Brain microvascular endothelial cell (primary cell): ENCODE measurements at regions not wholly inside any gene's neighbourhood (a gene's known extent, or its start where the extent isn't known, plus 50 kb on each side); places are given as distances from the start of the nearest gene placed in this dataset.

Experiments used
- DNase-seq: peaks from one replicate; pipeline ENCODE4 v3.0.0-alpha.2; 2020
- H3K27ac ChIP-seq: fragments of 250-450 bp; sonication (Bioruptor Pico); 2 replicates; pipeline ENCODE4 v1.5.1; 2020; ENCODE audit warnings: mild to moderate bottlenecking, moderate library complexity
- H3K27me3 ChIP-seq: fragments of 250-450 bp; sonication (Bioruptor Pico); replicated peaks from 2 replicates; pipeline ENCODE4 v1.5.1; 2020; ENCODE audit warnings: mild to moderate bottlenecking
- H3K36me3 ChIP-seq: fragments of 250-450 bp; sonication (Bioruptor Pico); replicated peaks from 2 replicates; pipeline ENCODE4 v1.5.1; 2020; ENCODE audit warnings: mild to moderate bottlenecking
- H3K4me3 ChIP-seq: 2 replicates; pipeline ENCODE4 v1.5.1; 2011; ENCODE audit warnings: low read depth, mild to moderate bottlenecking, control low read depth, low read length, moderate library complexity
- in situ Hi-C: cut with HindIII; loops from 2 replicates; pipeline ENCODE4 v1.10.0; 2017; ENCODE audit warnings: low sequenced_read_pairs, low pct_ligation_motif_present
- TF ChIP-seq, protein P1 (sequence below): IDR thresholded peaks from 2 replicates; pipeline ENCODE4 v1.5.1; 2011; ENCODE audit warnings: low read depth, mild to moderate bottlenecking, moderate library complexity, low read length, control low read depth, inconsistent platforms; ENCODE audit errors: missing control alignments

DNA sequence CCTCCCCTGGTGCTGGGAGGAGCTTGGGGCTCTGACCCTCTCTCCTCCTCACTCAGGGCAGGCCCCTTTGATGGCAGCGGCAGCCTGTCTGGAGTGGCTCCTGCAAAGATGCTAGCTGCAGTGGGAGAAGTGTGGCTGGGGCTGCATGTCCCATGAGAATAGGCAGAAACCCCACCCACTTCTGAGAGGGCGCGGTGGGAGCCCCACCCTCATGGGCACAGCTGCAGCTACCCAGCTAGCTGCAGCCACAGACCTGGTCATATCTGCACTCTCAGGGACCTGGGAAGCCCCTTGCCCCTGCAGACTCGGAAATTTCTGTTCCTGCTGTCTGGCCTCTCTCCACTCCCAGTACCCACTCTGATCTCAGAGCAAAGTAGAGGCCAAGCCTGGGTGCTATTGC is 72.2 kb upstream of the BRD7 start:
- DNase-seq = no peak
- no peaks in the 10 kb centered on the region for H3K27me3 ChIP-seq
- TF ChIP-seq, protein P1, sequence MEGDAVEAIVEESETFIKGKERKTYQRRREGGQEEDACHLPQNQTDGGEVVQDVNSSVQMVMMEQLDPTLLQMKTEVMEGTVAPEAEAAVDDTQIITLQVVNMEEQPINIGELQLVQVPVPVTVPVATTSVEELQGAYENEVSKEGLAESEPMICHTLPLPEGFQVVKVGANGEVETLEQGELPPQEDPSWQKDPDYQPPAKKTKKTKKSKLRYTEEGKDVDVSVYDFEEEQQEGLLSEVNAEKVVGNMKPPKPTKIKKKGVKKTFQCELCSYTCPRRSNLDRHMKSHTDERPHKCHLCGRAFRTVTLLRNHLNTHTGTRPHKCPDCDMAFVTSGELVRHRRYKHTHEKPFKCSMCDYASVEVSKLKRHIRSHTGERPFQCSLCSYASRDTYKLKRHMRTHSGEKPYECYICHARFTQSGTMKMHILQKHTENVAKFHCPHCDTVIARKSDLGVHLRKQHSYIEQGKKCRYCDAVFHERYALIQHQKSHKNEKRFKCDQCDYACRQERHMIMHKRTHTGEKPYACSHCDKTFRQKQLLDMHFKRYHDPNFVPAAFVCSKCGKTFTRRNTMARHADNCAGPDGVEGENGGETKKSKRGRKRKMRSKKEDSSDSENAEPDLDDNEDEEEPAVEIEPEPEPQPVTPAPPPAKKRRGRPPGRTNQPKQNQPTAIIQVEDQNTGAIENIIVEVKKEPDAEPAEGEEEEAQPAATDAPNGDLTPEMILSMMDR = no peak
- no peaks in the 10 kb centered on the region for H3K36me3 ChIP-seq
- in situ Hi-C loops = no loop called here
- no peak overlapping the region for H3K4me3 ChIP-seq
- H3K27ac ChIP-seq = no peak overlapping the region

DNA sequence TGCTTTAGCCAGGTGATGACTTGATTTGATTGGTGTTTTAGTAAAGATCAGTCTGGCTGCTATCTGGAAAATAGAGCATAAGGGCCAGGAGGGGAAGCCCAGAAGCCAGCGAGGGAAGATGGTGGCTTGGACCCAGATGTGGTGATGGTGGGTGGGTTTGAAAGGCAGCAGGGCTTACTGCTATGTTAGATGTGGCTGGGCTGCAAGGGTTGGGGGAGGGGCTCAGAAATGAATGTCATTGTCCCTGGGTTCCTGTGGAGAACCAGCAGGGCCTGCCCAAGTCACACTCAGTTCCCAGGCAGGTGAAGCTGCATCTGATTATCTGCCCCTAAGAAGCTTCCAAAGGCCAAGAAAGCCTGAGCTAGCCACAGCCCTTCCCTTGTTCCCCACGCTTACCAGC is 71.7 kb upstream of the BRD7 start:
- Histone ChIP-seq H3K27ac (no peak overlapping the region), H3K4me3 (no peak overlapping the region), H3K27me3 (no peaks in the 10 kb centered on the region), H3K36me3 (no peaks in the 10 kb centered on the region)
- in situ Hi-C loops = no loop called here
- TF ChIP-seq, protein P1 = no peak
- DNase-seq = no peak

DNA sequence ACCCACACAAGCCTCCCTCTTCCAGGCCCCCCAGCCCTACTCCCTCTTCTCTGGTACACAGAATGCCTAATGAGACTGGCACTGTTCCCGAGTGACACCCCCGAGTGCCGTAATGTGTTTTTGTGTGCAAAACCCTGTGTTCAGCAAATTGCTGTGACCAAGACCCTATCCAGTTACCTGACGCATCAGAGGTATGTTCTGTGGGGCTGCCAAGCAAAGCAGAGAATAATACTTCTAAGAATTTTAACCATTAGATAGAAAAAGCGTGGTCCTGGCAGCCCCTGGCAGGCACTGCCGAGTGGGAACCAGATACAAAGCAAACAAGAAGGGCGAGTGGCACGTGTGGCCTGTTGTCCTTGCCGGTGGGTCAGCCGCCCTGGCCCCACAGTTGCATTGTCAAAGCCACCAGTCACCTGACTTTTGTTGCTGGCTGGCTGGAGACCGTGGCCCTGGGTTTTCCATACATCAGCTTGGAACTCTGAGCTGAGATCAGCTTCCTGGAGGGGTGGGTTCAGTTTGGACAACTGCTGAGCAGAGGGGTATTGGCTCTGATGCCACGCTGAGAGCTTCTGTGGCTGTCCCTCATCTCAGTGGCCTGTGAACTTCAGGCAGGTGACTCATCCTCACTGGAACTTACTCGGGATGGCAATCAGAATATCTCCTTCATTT is 69.1 kb upstream of the BRD7 start:
- H3K27me3 ChIP-seq = no peaks in the 10 kb centered on the region
- no peak overlapping the region for H3K4me3 ChIP-seq
- TF ChIP-seq, protein P1 = no peak
- in situ Hi-C loops = no loop called here
- no peaks in the 10 kb centered on the region for H3K36me3 ChIP-seq
- DNase-seq = no peak
- H3K27ac ChIP-seq = no peak overlapping the region

DNA sequence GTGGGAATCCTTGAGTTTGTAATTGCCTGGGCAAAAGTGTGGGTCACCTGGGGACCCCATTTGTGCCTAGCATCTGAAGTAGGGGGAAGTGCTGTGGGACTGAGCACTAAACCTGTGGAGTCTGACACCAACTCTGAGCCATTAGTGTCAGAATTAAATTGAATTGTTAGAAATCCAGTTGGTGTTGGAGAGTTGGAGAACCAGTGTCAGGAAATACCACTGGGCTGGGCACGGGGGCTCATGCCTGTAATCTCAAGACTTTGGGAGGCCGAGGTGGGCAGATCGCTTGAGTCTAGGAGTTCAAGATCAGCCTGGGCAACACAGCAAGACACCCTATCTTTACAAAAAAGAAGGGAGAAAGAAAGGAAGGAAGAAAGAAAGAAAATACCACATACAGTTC is 67.5 kb upstream of the BRD7 start:
- TF ChIP-seq, protein P1 = no peak
- no peaks in the 10 kb centered on the region for H3K27me3 ChIP-seq
- H3K4me3 ChIP-seq = no peak overlapping the region
- H3K27ac ChIP-seq = no peak overlapping the region
- in situ Hi-C loops = no loop called here
- no peak for DNase-seq
- H3K36me3 ChIP-seq = no peaks in the 10 kb centered on the region

DNA sequence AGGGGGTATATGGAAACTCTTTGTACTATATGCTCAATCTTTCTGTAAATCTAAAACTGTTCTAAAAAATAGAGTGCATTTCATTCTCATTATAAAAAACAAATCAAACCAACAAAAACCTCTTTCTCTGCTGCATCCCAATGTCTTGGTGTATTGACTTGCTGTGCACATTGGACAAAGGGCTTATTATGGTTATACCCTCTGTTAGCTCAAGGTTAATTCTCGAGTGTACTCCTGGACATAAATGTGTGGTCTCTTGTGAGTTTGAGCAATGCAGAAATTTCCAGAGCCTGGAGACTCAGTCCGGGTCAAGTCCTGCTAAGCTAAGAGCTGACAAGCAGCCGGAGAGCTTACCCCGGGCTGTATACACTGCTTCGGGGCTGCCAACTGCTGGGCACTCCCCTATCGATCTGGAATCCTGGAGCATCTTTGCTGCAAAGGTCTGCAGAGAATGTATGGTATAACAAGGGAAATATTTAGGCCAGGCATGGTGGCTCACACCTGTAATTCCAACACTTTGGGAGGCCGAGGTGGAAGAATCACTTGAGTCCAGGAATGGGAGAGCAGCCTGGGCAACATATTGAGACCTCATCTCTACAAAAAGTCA is 66.2 kb upstream of the BRD7 start:
- no peak overlapping the region for H3K4me3 ChIP-seq
- TF ChIP-seq, protein P1 = no peak
- H3K36me3 ChIP-seq = no peaks in the 10 kb centered on the region
- H3K27me3 ChIP-seq = no peaks in the 10 kb centered on the region
- in situ Hi-C loops = no loop called here
- no peak for DNase-seq
- no peak overlapping the region for H3K27ac ChIP-seq

DNA sequence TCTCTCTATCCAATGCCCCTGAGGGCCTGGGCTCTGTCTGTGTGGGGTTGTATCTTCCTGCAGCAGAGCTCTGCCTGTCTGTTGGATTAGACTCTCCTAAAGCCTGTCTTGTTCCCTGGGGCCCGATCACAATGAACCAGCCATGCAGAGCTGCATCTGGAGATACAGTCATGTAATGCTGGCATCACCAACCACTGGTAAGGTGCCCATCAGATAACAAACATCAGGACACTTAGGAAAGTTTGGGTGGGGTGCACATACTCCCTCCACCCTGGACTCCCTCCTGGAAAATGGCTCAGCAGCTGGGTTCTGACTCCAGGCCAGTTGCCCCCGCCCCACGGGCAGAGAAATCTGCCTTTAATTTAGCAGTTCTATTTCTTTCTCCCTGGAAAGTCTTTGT is 61.3 kb upstream of the BRD7 start:
- Histone ChIP-seq H3K4me3 (no peak overlapping the region), H3K27me3 (no peaks in the 10 kb centered on the region), H3K27ac (no peak overlapping the region), H3K36me3 (no peaks in the 10 kb centered on the region)
- TF ChIP-seq, protein P1 = no peak
- in situ Hi-C loops = no loop called here
- no peak for DNase-seq
